IMR-90 (cell line): ENCODE measurements at regions not wholly inside any gene's neighbourhood (a gene's known extent, or its start where the extent isn't known, plus 50 kb on each side); places are given as distances from the start of the nearest gene placed in this dataset.

Source experiments
- ATAC-seq: fragments of 200-7000 bp; cut with Tn5 transposase; 2 replicates; pipeline ENCODE4 v1.9.1; 2020; ENCODE audit warnings: low read depth, mild to moderate bottlenecking, moderate library complexity
- BruUV-seq: library from RNA; stranded (reverse); fragments of 400-500 nt; replicated peaks from 2 replicates; lab custom pipeline; 2021; lab: Mats Ljungman, UMichigan
- CTCF ChIA-PET: fragments of 300-600 bp; formaldehyde crosslinking; extraction: SDS; loops from one replicate; lab custom pipeline; 2021; ENCODE audit warnings: antibody characterized with exemption; lab: Yijun Ruan, JAX
- POLR2A ChIA-PET: fragments of 300-600 bp; sonication (Branson Sonifier 250); formaldehyde crosslinking; loops from one replicate; lab custom pipeline; 2022; ENCODE audit warnings: antibody characterized with exemption; ENCODE audit not compliant: unreplicated experiment; lab: Charles Lee
- DNase-seq: peaks from one replicate; pipeline ENCODE4 v3.0.0; 2013
- H2AFZ ChIP-seq: replicated peaks from 2 replicates; pipeline ENCODE3; 2013; ENCODE audit warnings: low read length, mild to moderate bottlenecking; ENCODE audit not compliant: poor library complexity
- H2AK5ac ChIP-seq: 2 replicates; pipeline ENCODE4 v1.6.1; 2013; ENCODE audit warnings: low read depth, low read length, inconsistent platforms
- H2AK9ac ChIP-seq: replicated peaks from 2 replicates; pipeline ENCODE3; 2013; ENCODE audit warnings: mild to moderate bottlenecking, low read depth, low read length, moderate library complexity; ENCODE audit not compliant: poor library complexity
- H2BK120ac ChIP-seq: 2 replicates; pipeline ENCODE4 v1.6.1; 2013; ENCODE audit warnings: low read depth, low read length, inconsistent platforms
- H2BK15ac ChIP-seq: 3 replicates; pipeline ENCODE4 v1.6.1; 2013; ENCODE audit warnings: low read depth, low read length, inconsistent platforms
- H2BK20ac ChIP-seq: 2 replicates; pipeline ENCODE4 v1.6.1; 2013; ENCODE audit warnings: low read depth, mild to moderate bottlenecking, inconsistent platforms, low read length, moderate library complexity
- H2BK5ac ChIP-seq: 2 replicates; pipeline ENCODE4 v1.6.1; 2013; ENCODE audit warnings: mild to moderate bottlenecking, low read depth, low read length, inconsistent platforms; ENCODE audit not compliant: poor library complexity, severe bottlenecking
- H3K14ac ChIP-seq: replicated peaks from 2 replicates; pipeline ENCODE4 v1.6.1; 2013; ENCODE audit warnings: low read depth, low read length, inconsistent platforms
- H3K18ac ChIP-seq: 2 replicates; pipeline ENCODE4 v1.6.1; 2013; ENCODE audit warnings: low read depth, low read length, control low read depth
- H3K23ac ChIP-seq: 2 replicates; pipeline ENCODE4 v1.6.1; 2013; ENCODE audit warnings: low read depth, low read length, inconsistent platforms
- H3K27ac ChIP-seq: 2 replicates; pipeline ENCODE4 v1.5.1; 2013; ENCODE audit warnings: mild to moderate bottlenecking, control low read depth, low read length; ENCODE audit not compliant: insufficient read depth
- H3K27me3 ChIP-seq: 2 replicates; pipeline ENCODE4 v1.6.1; 2013; ENCODE audit warnings: low read length; ENCODE audit not compliant: control insufficient read depth, insufficient read depth
- H3K36me3 ChIP-seq: 2 replicates; pipeline ENCODE4 v1.6.1; 2013; ENCODE audit warnings: low read length, mixed read lengths; ENCODE audit not compliant: control insufficient read depth, insufficient read depth
- H3K4ac ChIP-seq: 2 replicates; pipeline ENCODE4 v1.6.1; 2013; ENCODE audit warnings: low read depth, low read length, inconsistent platforms
- H3K4me1 ChIP-seq: 2 replicates; pipeline ENCODE4 v1.6.1; 2013; ENCODE audit warnings: low read length, mixed read lengths; ENCODE audit not compliant: control insufficient read depth, insufficient read depth
- H3K4me2 ChIP-seq: 2 replicates; pipeline ENCODE4 v1.6.1; 2013; ENCODE audit warnings: low read depth, mild to moderate bottlenecking, control low read depth, low read length, moderate library complexity
- H3K4me3 ChIP-seq: 2 replicates; pipeline ENCODE4 v1.5.1; 2013; ENCODE audit warnings: low read depth, mild to moderate bottlenecking, control low read depth, low read length, moderate library complexity; ENCODE audit not compliant: insufficient read depth
- H3K56ac ChIP-seq: 2 replicates; pipeline ENCODE4 v1.6.1; 2013; ENCODE audit warnings: low read length, inconsistent platforms; ENCODE audit not compliant: insufficient read depth; ENCODE audit errors: extremely low read depth
- H3K79me1 ChIP-seq, 2 experiments: 2 replicates each; pipeline ENCODE4 v1.6.1; 2013; ENCODE audit warnings: low read length in 2 of 2, inconsistent platforms in 1 of 2, low read depth in 1 of 2
- H3K9ac ChIP-seq: 2 replicates; pipeline ENCODE4 v1.6.1; 2013; ENCODE audit warnings: low read depth, low read length, control low read depth
- H3K9me1 ChIP-seq: 2 replicates; pipeline ENCODE4 v1.6.1; 2013; ENCODE audit warnings: low read length, inconsistent platforms; ENCODE audit not compliant: insufficient read depth
- H3K9me3 ChIP-seq: 2 replicates; pipeline ENCODE4 v1.6.1; 2013; ENCODE audit warnings: low read length; ENCODE audit not compliant: control insufficient read depth, insufficient read depth
- H4K20me1 ChIP-seq: 2 replicates; pipeline ENCODE4 v1.6.1; 2013; ENCODE audit warnings: low read length, inconsistent platforms; ENCODE audit not compliant: insufficient read depth
- H4K5ac ChIP-seq: 2 replicates; pipeline ENCODE4 v1.6.1; 2013; ENCODE audit warnings: mild to moderate bottlenecking, low read depth, low read length, control low read depth
- H4K8ac ChIP-seq, 2 experiments: 2 replicates each; pipeline ENCODE4 v1.6.1; 2013; ENCODE audit warnings: low read depth in 2 of 2, low read length in 2 of 2, control low read depth in 1 of 2, inconsistent platforms in 1 of 2
- H4K91ac ChIP-seq: 2 replicates; pipeline ENCODE4 v1.6.1; 2013; ENCODE audit warnings: low read depth, low read length, inconsistent platforms; ENCODE audit not compliant: insufficient read depth
- MAFK ChIP-seq: IDR thresholded peaks from 2 replicates; pipeline ENCODE4 v1.6.1; 2012; ENCODE audit warnings: low read depth, low read length, improper control_type of control experiment
- NFE2L2 ChIP-seq: fragments of 150-350 bp; IDR thresholded peaks from 2 replicates; pipeline ENCODE4 v1.6.1; 2016; ENCODE audit warnings: low read depth, mild to moderate bottlenecking, low read length
- USF2 ChIP-seq: fragments of 150-350 bp; IDR thresholded peaks from 2 replicates; pipeline ENCODE4 v1.6.1; 2017; ENCODE audit warnings: mild to moderate bottlenecking, antibody characterized with exemption, low read length, low read depth
- WGBS, 2 experiments: methylation state at CpG; one replicate each; pipeline versions ENCODE4 v1.1.5 to v1.1.7; 2013; ENCODE audit warnings: missing lambda C conversion rate in 2 of 2; ENCODE audit not compliant: insufficient read length in 1 of 2; ENCODE audit errors: extremely low coverage in 2 of 2; 5-methylcytosine and 5-hydroxymethylcytosine counted together
- dilution Hi-C: fragments of 300-500 bp; cut with HindIII; formaldehyde crosslinking; loops from one replicate; pipeline ENCODE4 v1.14.3; 2018; ENCODE audit warnings: low sequenced_read_pairs; ENCODE audit not compliant: unreplicated experiment
- in situ Hi-C: fragments of 300-500 bp; cut with MboI; formaldehyde crosslinking; loops from 3 replicates; pipeline ENCODE4 v1.14.3; 2019; ENCODE audit warnings: low sequenced_read_pairs, inconsistent platforms, mixed read lengths
- intact Hi-C: fragments of 100-400 bp; cut with micrococcal nuclease; formaldehyde crosslinking; loops from 2 replicates; pipeline ENCODE4 v1.10.0; 2022

- H3K27ac ChIP-seq = no peak overlapping the region
- H3K4ac ChIP-seq = no peak overlapping the region
- H2BK15ac ChIP-seq = no peak overlapping the region
- ATAC-seq (peak; percentile 17; the same call in 1 of the 2 replicates), DNase-seq (peak; percentile 66)
- 0 out of 2 replicates have a peak, but pooled peaks cover 3% of the 10 kb centered on the region for H3K9me3 ChIP-seq
- H4K8ac ChIP-seq = no peak overlapping the region
- no peak overlapping the region for H3K23ac ChIP-seq
- dilution Hi-C loops = no loop called here
- H3K14ac ChIP-seq = no peak overlapping the region
- intact Hi-C loops = no loop called here
- H2BK20ac ChIP-seq = no peak overlapping the region
- H2BK5ac ChIP-seq = peak overlapping the region; percentile 46
- no peak overlapping the region for H4K5ac ChIP-seq
- no CpG with 5 or more reads among the region's 3 CpGs for WGBS, 2 experiments
- CTCF ChIA-PET = no interaction called here
- H2BK120ac ChIP-seq = no peak overlapping the region
- no peak overlapping the region for H2AK9ac ChIP-seq
- no peak overlapping the region for H3K9ac ChIP-seq
- no peaks in the 10 kb centered on the region for H3K36me3 ChIP-seq
- TF ChIP-seq NFE2L2 (no peak), USF2 (no peak), MAFK (peak; percentile 59; the same call in 1 of the 2 replicates)
- no peaks in the 10 kb centered on the region for H4K20me1 ChIP-seq
- H3K27me3 ChIP-seq = no peaks in the 10 kb centered on the region
- in situ Hi-C loops = no loop called here
- H2AK5ac ChIP-seq = no peak overlapping the region
- no peaks in the 10 kb centered on the region for H3K79me1 ChIP-seq
- BruUV-seq = no TSS peak
- H3K4me3 ChIP-seq = no peak overlapping the region
- H3K4me2 ChIP-seq = no peak overlapping the region
- no peak overlapping the region for H4K91ac ChIP-seq
- no peak overlapping the region for H3K56ac ChIP-seq
- no peak overlapping the region for H3K18ac ChIP-seq
- H3K4me1 ChIP-seq = peaks cover 5% of the 10 kb centered on the region; the same call in 1 of the 2 replicates
- peaks cover 3% of the 10 kb centered on the region; the same call in 1 of the 2 replicates for H3K9me1 ChIP-seq
- POLR2A ChIA-PET = no interaction called here
- H2AFZ ChIP-seq = no peak overlapping the region
Measured at GRCh38 chr5:39783756-39784421, 359.1 kb upstream of the DAB2 start.
